Pancreas (tissue), 10 donors: ENCODE measurements at regions not wholly inside any gene's neighbourhood (a gene's known extent, or its start where the extent isn't known, plus 50 kb on each side); places are given as distances from the start of the nearest gene placed in this dataset.

Source experiments
- ATAC-seq, 4 donors: fragments of 200-7000 bp; cut with Tn5 transposase; one replicate each; pipeline versions ENCODE4 v1.8.0 to v1.9.1; 2020; ENCODE audit warnings: mild to moderate bottlenecking in 4 of 4, moderate library complexity in 4 of 4
- DNase-seq, 6 donors: peaks; one replicate each; pipeline ENCODE4 v3.0.0-alpha.2; 2020
- FAIRE-seq: peaks from 2 replicates; lab custom pipeline; 2012; peaks lifted over from hg19 to GRCh38; lab: Jason Lieb, UNC
- H3K27ac ChIP-seq, 4 donors: fragments of 200-600 bp; sonication (generic); 1 replicate in 3 of 4; 2 replicates in 1 of 4; pipeline versions ENCODE4 v1.5.0 to v1.8.0; 2020
- H3K27me3 ChIP-seq, 4 donors: fragments of 200-600 bp; one replicate each; pipeline ENCODE4 v1.8.0; 2021
- H3K36me3 ChIP-seq, 3 donors: fragments of 200-600 bp; sonication (generic) in 1 of 3; one replicate each; pipeline versions ENCODE4 v1.5.0 to v1.8.0; 2020 to 2021
- H3K4me1 ChIP-seq, 3 donors: fragments of 200-600 bp; one replicate each; pipeline ENCODE4 v1.8.0; 2021
- H3K4me3 ChIP-seq, 4 donors: fragments of 200-600 bp; sonication (generic) in 2 of 4; one replicate each; pipeline versions ENCODE4 v1.5.0 to v1.8.0; 2020 to 2021
- H3K9me3 ChIP-seq, 4 donors: fragments of 200-600 bp; one replicate each; pipeline ENCODE4 v1.8.0; 2021
- CTCF ChIP-seq, 4 donors: fragments of 200-600 bp; sonication (generic) in 3 of 4; IDR thresholded peaks; one replicate each; pipeline versions ENCODE4 v1.5.0 to v1.8.0; 2021; ENCODE audit warnings: antibody characterized with exemption in 4 of 4
- WGBS, 2 donors: extraction: QIAGEN DNeasy Blood & Tissue Kit; methylation state at CpG; one replicate each; pipeline ENCODE4 v1.1.7; 2013; 5-methylcytosine and 5-hydroxymethylcytosine counted together
- intact Hi-C, 3 donors: fragments of 100-400 bp; cut with DNase I; formaldehyde crosslinking; loops; one replicate each; pipeline versions ENCODE4 v1.11.1 to v1.14.2; 2022
- donor health status: healthy with polysubstance abuse.
- donor health status: DM: no; HTN: no; CAD: no; lungs with moderate emphysema.
- donor health status: DM: no; HTN: no; CAD: no.
- donor health status: control.
- donor health status: control.
- donor health status: Bipolar disorder and iron deficiency.
- donor health status: DM: yes; HTN: yes; CAD: no.
- donor health status: DM: no; HTN: no; CAD: no.
- donor health status: DM: no; HTN: no; CAD: no.
- donor health status: DM: yes; HTN: yes; CAD: no.

- no peak for TF ChIP-seq CTCF (IDR thresholded peaks at IDR 0.05)
- DNase-seq (no peak), FAIRE-seq (no peak), ATAC-seq (no peak)
- H3K27me3 ChIP-seq, result no peaks in the 10 kb centered on the region
- H3K27ac ChIP-seq, result no peak overlapping the region
- H3K36me3 ChIP-seq, result no peaks in the 10 kb centered on the region
- intact Hi-C loops, result no loop called here
- no peaks in the 10 kb centered on the region for H3K9me3 ChIP-seq
- no peak overlapping the region for H3K4me3 ChIP-seq
- H3K4me1 ChIP-seq, result no peaks in the 10 kb centered on the region
- 55 to 58% methylated on average over 1 of the region's 1 CpG for WGBS, 2 donors
Measured at GRCh38 chr10:53276797-53277196, 504.2 kb upstream of the MBL2 start.

GRCh38 chr10:53269482-53269881 lies 496.9 kb upstream of the MBL2 start:
- H3K9me3 ChIP-seq, result no peaks in the 10 kb centered on the region
- no peak overlapping the region for H3K27ac ChIP-seq
- TF ChIP-seq CTCF (IDR thresholded peaks at IDR 0.05), result no peak
- H3K4me1 ChIP-seq, result no peaks in the 10 kb centered on the region
- H3K36me3 ChIP-seq, result no peaks in the 10 kb centered on the region
- intact Hi-C loops, result no loop called here
- FAIRE-seq (no peak), DNase-seq (no peak), ATAC-seq (no peak)
- H3K4me3 ChIP-seq, result no peak overlapping the region
- H3K27me3 ChIP-seq, result no peaks in the 10 kb centered on the region
- 32 to 33% methylated on average over 2 of the region's 2 CpGs for WGBS, 2 donors

- no peaks in the 10 kb centered on the region for H3K27me3 ChIP-seq
- WGBS, 2 donors, result 49 to 53% methylated on average over 1 of the region's 1 CpG
- DNase-seq (no peak), FAIRE-seq (no peak), ATAC-seq (no peak)
- no peak overlapping the region for H3K4me3 ChIP-seq
- no peak overlapping the region for H3K27ac ChIP-seq
- intact Hi-C loops, result no loop called here
- no peak for TF ChIP-seq CTCF (IDR thresholded peaks at IDR 0.05)
- H3K9me3 ChIP-seq, result no peaks in the 10 kb centered on the region
- H3K36me3 ChIP-seq, result no peaks in the 10 kb centered on the region
- no peaks in the 10 kb centered on the region for H3K4me1 ChIP-seq
Measured at GRCh38 chr10:53260213-53260612, 487.6 kb upstream of the MBL2 start.

GRCh38 chr10:53256623-53257022 lies 484.0 kb upstream of the MBL2 start:
- intact Hi-C loops, result no loop called here
- Histone ChIP-seq H3K27me3 (no peaks in the 10 kb centered on the region), H3K36me3 (no peaks in the 10 kb centered on the region), H3K4me3 (no peak overlapping the region), H3K27ac (no peak overlapping the region), H3K9me3 (no peaks in the 10 kb centered on the region), H3K4me1 (no peaks in the 10 kb centered on the region)
- no peak for DNase-seq
- no peak for TF ChIP-seq CTCF (IDR thresholded peaks at IDR 0.05)
- peak in 1 of 4 donors; percentile 46 for ATAC-seq
- no peak for FAIRE-seq

- Histone ChIP-seq H3K27ac (no peak overlapping the region), H3K36me3 (no peaks in the 10 kb centered on the region), H3K4me1 (no peaks in the 10 kb centered on the region), H3K4me3 (no peak overlapping the region), H3K9me3 (no peaks in the 10 kb centered on the region), H3K27me3 (no peaks in the 10 kb centered on the region)
- 71 to 81% methylated on average over 1 of the region's 1 CpG for WGBS, 2 donors
- intact Hi-C loops, result no loop called here
- ATAC-seq (no peak), FAIRE-seq (no peak), DNase-seq (no peak)
- no peak for TF ChIP-seq CTCF (IDR thresholded peaks at IDR 0.05)
Measured at GRCh38 chr10:53255661-53256205, 483.1 kb upstream of the MBL2 start.
